ENCODE measurements at regions not wholly inside any gene's neighbourhood (a gene's known extent, or its start where the extent isn't known, plus 50 kb on each side); places are given as distances from the start of the nearest gene placed in this dataset.

GRCh38 chrX:15913146-15913545 is 58.5 kb upstream of the AP1S2 start:
- no peak overlapping the region for H3K27ac Mint-ChIP-seq
- DNase-seq, result no peak
- peaks cover 2% of the 10 kb centered on the region for H3K27me3 Mint-ChIP-seq (ENCODE audit: insufficient read depth)
- no peak overlapping the region for H3K4me3 Mint-ChIP-seq
- H3K36me3 Mint-ChIP-seq (ENCODE audit: low read depth), result 0 out of 2 replicates have a peak, but pooled peaks cover 5% of the 10 kb centered on the region
- H3K9me3 Mint-ChIP-seq, result peaks cover 8% of the 10 kb centered on the region; the same call in 1 of the 2 replicates
- no peaks in the 10 kb centered on the region for H3K4me1 Mint-ChIP-seq (ENCODE audit: low read depth)
- no peak for TF ChIP-seq CTCF (IDR thresholded peaks at IDR 0.05)

GRCh38 chrX:15911734-15912550 is 57.3 kb upstream of the AP1S2 start:
- no peak overlapping the region for H3K4me3 Mint-ChIP-seq

GRCh38 chrX:15909605-15910004 is 55.0 kb upstream of the AP1S2 start:
- no peaks in the 10 kb centered on the region for H3K4me1 Mint-ChIP-seq (ENCODE audit: low read depth)
- TF ChIP-seq CTCF (IDR thresholded peaks at IDR 0.05), result no peak
- peaks cover 4% of the 10 kb centered on the region; the same call in 1 of the 2 replicates for H3K27me3 Mint-ChIP-seq (ENCODE audit: insufficient read depth)
- H3K36me3 Mint-ChIP-seq (ENCODE audit: low read depth), result no peaks in the 10 kb centered on the region
- H3K9me3 Mint-ChIP-seq, result no peaks in the 10 kb centered on the region
- no peak overlapping the region for H3K27ac Mint-ChIP-seq
- H3K4me3 Mint-ChIP-seq, result no peak overlapping the region
- DNase-seq, result no peak

More at GRCh38 chrX:15911734-15912550, 57.3 kb upstream of the AP1S2 start:
- Mint-ChIP-seq H3K36me3 (ENCODE audit: low read depth) (no peaks in the 10 kb centered on the region), H3K27me3 (ENCODE audit: insufficient read depth) (peaks cover 2% of the 10 kb centered on the region; the same call in 1 of the 2 replicates), H3K9me3 (no peaks in the 10 kb centered on the region), H3K27ac (no peak overlapping the region), H3K4me1 (ENCODE audit: low read depth) (no peaks in the 10 kb centered on the region)
- no peak; the same call in 1 of the 2 replicates for TF ChIP-seq CTCF (IDR thresholded peaks at IDR 0.05)
- no peak for DNase-seq

- Mint-ChIP-seq H3K27me3 (ENCODE audit: insufficient read depth) (peaks cover 4% of the 10 kb centered on the region; the same call in 1 of the 2 replicates), H3K9me3 (no peaks in the 10 kb centered on the region), H3K36me3 (ENCODE audit: low read depth) (no peaks in the 10 kb centered on the region), H3K4me3 (no peak overlapping the region), H3K4me1 (ENCODE audit: low read depth) (no peaks in the 10 kb centered on the region), H3K27ac (no peak overlapping the region)
- TF ChIP-seq CTCF (IDR thresholded peaks at IDR 0.05), result no peak
- no peak for DNase-seq
Measured at GRCh38 chrX:15908603-15909290, 54.1 kb upstream of the AP1S2 start.

GRCh38 chrX:15906041-15906943 is 51.7 kb upstream of the AP1S2 start:
- Mint-ChIP-seq H3K4me3 (no peak overlapping the region), H3K27me3 (ENCODE audit: insufficient read depth) (peaks cover 4% of the 10 kb centered on the region; the same call in 1 of the 2 replicates), H3K27ac (no peak overlapping the region), H3K36me3 (ENCODE audit: low read depth) (no peaks in the 10 kb centered on the region), H3K4me1 (ENCODE audit: low read depth) (no peaks in the 10 kb centered on the region), H3K9me3 (no peaks in the 10 kb centered on the region)
- no peak for DNase-seq
- no peak for TF ChIP-seq CTCF (IDR thresholded peaks at IDR 0.05)
